Uterus (tissue), 2 donors: ENCODE measurements at regions not wholly inside any gene's neighbourhood (a gene's known extent, or its start where the extent isn't known, plus 50 kb on each side); places are given as distances from the start of the nearest gene placed in this dataset.
"Not testable (repeated sequence)": the region's sequence is repeated elsewhere in the genome, so short reads cannot be mapped to it uniquely, and the experiment has no call there.

Experiments used
- CTCF ChIP-seq, 4 experiments: fragments of 200-600 bp in 2 of 4; fragments of 450-650 bp in 2 of 4; sonication (generic) in 2 of 4; IDR thresholded peaks; one replicate each; pipeline ENCODE4 v1.5.1; 2016 to 2019; ENCODE audit warnings: antibody characterized with exemption in 4 of 4, mild to moderate bottlenecking in 2 of 4, moderate library complexity in 1 of 4
- POLR2A ChIP-seq, 2 donors: fragments of 450-650 bp; IDR thresholded peaks; one replicate each; pipeline ENCODE4 v1.6.1; 2016; ENCODE audit warnings: antibody characterized with exemption in 2 of 2, mild to moderate bottlenecking in 1 of 2, moderate library complexity in 1 of 2

- TF ChIP-seq CTCF, POLR2A (IDR thresholded peaks at IDR 0.05): not testable (repeated sequence)
These were observed 93.0 kb upstream of the SAMD11 start for GRCh38 chr1:830750-831149.
